Neural progenitor cell (in vitro differentiated cells): ENCODE measurements at regions not wholly inside any gene's neighbourhood (a gene's known extent, or its start where the extent isn't known, plus 50 kb on each side); places are given as distances from the start of the nearest gene placed in this dataset.

Experiments
- DNase-seq: peaks from one replicate; pipeline ENCODE4 v3.0.0-alpha.2; 2016; ENCODE audit warnings: low spot score
- H2AFZ ChIP-seq: fragments of 200-600 bp; sonication (generic); replicated peaks from 2 replicates; pipeline ENCODE4 v1.6.1; 2016; ENCODE audit warnings: antibody characterized with exemption
- H3F3A ChIP-seq: fragments of 200-600 bp; sonication (generic); 2 replicates; pipeline ENCODE4 v1.6.1; 2016; ENCODE audit warnings: antibody characterized with exemption, low read depth
- H3K27ac ChIP-seq: fragments of 200-600 bp; sonication (generic); 2 replicates; pipeline ENCODE4 v1.5.1; 2016; ENCODE audit warnings: mild to moderate bottlenecking
- H3K27me3 ChIP-seq: fragments of 200-600 bp; sonication (generic); 2 replicates; pipeline ENCODE4 v1.6.1; 2016; ENCODE audit warnings: mild to moderate bottlenecking, moderate library complexity
- H3K36me3 ChIP-seq: fragments of 200-600 bp; sonication (generic); 2 replicates; pipeline ENCODE4 v1.5.1; 2016
- H3K4me1 ChIP-seq: fragments of 200-600 bp; sonication (generic); 2 replicates; pipeline ENCODE4 v1.6.1; 2016; ENCODE audit warnings: mixed run types
- H3K4me2 ChIP-seq: fragments of 200-600 bp; sonication (generic); 2 replicates; pipeline ENCODE4 v1.6.1; 2016
- H3K4me3 ChIP-seq: fragments of 200-600 bp; sonication (generic); 2 replicates; pipeline ENCODE4 v1.5.1; 2016
- H3K79me2 ChIP-seq: fragments of 200-600 bp; sonication (generic); 2 replicates; pipeline ENCODE4 v1.6.1; 2016; ENCODE audit warnings: low read depth
- H3K9ac ChIP-seq: fragments of 200-600 bp; sonication (generic); 2 replicates; pipeline ENCODE4 v1.6.1; 2016
- H3K9me3 ChIP-seq: fragments of 200-600 bp; sonication (generic); 2 replicates; pipeline ENCODE4 v1.5.1; 2016; ENCODE audit warnings: low read depth
- H4K20me1 ChIP-seq: fragments of 200-600 bp; sonication (generic); 2 replicates; pipeline ENCODE4 v1.6.1; 2016; ENCODE audit warnings: low read depth
- H3K27ac Mint-ChIP-seq: 3 replicates; pipeline ENCODE4 v1.8.0; 2021; ENCODE audit warnings: mixed read lengths
- H3K27me3 Mint-ChIP-seq: 2 replicates; pipeline ENCODE4 v1.8.0; 2022; ENCODE audit warnings: low read depth, mild to moderate bottlenecking, inconsistent platforms, moderate library complexity, mixed read lengths; ENCODE audit not compliant: insufficient read depth
- H3K36me3 Mint-ChIP-seq: 3 replicates; pipeline ENCODE4 v1.8.0; 2021; ENCODE audit warnings: mixed read lengths
- H3K4me1 Mint-ChIP-seq: 3 replicates; pipeline ENCODE4 v1.8.0; 2021; ENCODE audit warnings: mixed read lengths
- H3K4me3 Mint-ChIP-seq: 3 replicates; pipeline ENCODE4 v1.8.0; 2021; ENCODE audit warnings: mild to moderate bottlenecking, moderate library complexity, mixed read lengths
- H3K9me3 Mint-ChIP-seq: 3 replicates; pipeline ENCODE4 v1.8.0; 2020; ENCODE audit warnings: mixed read lengths
- CTCF ChIP-seq: fragments of 200-600 bp; sonication (generic); IDR thresholded peaks from 2 replicates; pipeline ENCODE4 v1.5.1; 2017; ENCODE audit warnings: antibody characterized with exemption, mild to moderate bottlenecking
- EZH2 ChIP-seq: fragments of 200-600 bp; sonication (generic); IDR thresholded peaks from 2 replicates; pipeline ENCODE4 v1.6.1; 2017; ENCODE audit warnings: antibody characterized with exemption, mild to moderate bottlenecking, moderate library complexity
- EZH2phosphoT487 ChIP-seq: fragments of 200-600 bp; sonication (generic); IDR thresholded peaks from 2 replicates; pipeline ENCODE4 v1.6.1; 2017; ENCODE audit warnings: antibody characterized with exemption

- H3K4me2 ChIP-seq: no peak overlapping the region
- no peak overlapping the region for H2AFZ ChIP-seq
- H3K9me3 ChIP-seq: no peaks in the 10 kb centered on the region
- Mint-ChIP-seq H3K36me3 (peaks cover 17% of the 10 kb centered on the region), H3K4me3 (no peak overlapping the region), H3K27ac (no peak overlapping the region), H3K27me3 (peaks cover 9% of the 10 kb centered on the region), H3K9me3 (peaks cover 19% of the 10 kb centered on the region), H3K4me1 (peaks cover 7% of the 10 kb centered on the region)
- no peaks in the 10 kb centered on the region for H3K27me3 ChIP-seq
- no peak overlapping the region for H3K27ac ChIP-seq
- H3K36me3 ChIP-seq: no peaks in the 10 kb centered on the region
- no peak overlapping the region for H3K4me3 ChIP-seq
- DNase-seq: no peak
- H3K4me1 ChIP-seq: no peaks in the 10 kb centered on the region
- H3K9ac ChIP-seq: no peak overlapping the region
- H3F3A ChIP-seq: no peaks in the 10 kb centered on the region
- no peaks in the 10 kb centered on the region for H3K79me2 ChIP-seq
- H4K20me1 ChIP-seq: no peaks in the 10 kb centered on the region
- TF ChIP-seq EZH2: no peak
- TF ChIP-seq EZH2phosphoT487: no peak
- TF ChIP-seq CTCF: no peak
Observed at GRCh38 chr4:154126276-154126675, 337.4 kb upstream of the SFRP2 start.

GRCh38 chr4:154125340-154125739 lies 336.5 kb upstream of the SFRP2 start:
- peaks cover 9% of the 10 kb centered on the region for H3K27me3 Mint-ChIP-seq
- Histone ChIP-seq H3K9ac (no peak overlapping the region), H3K4me2 (no peak overlapping the region)

GRCh38 chr4:154124539-154125255 lies 335.8 kb upstream of the SFRP2 start:
- no peaks in the 10 kb centered on the region for H3K27me3 ChIP-seq
- Mint-ChIP-seq H3K4me1 (peaks cover 9% of the 10 kb centered on the region), H3K27me3 (peaks cover 9% of the 10 kb centered on the region), H3K27ac (no peak overlapping the region), H3K36me3 (peaks cover 17% of the 10 kb centered on the region), H3K9me3 (peaks cover 19% of the 10 kb centered on the region), H3K4me3 (no peak overlapping the region)
- H3K9ac ChIP-seq: no peak overlapping the region
- no peaks in the 10 kb centered on the region for H3K9me3 ChIP-seq
- H3K79me2 ChIP-seq: no peaks in the 10 kb centered on the region
- TF ChIP-seq CTCF (no peak), EZH2phosphoT487 (no peak), EZH2 (no peak)
- DNase-seq: no peak
- no peak overlapping the region for H3K4me3 ChIP-seq
- no peak overlapping the region for H3K27ac ChIP-seq
- no peaks in the 10 kb centered on the region for H3K36me3 ChIP-seq
- no peaks in the 10 kb centered on the region for H3K4me1 ChIP-seq
- no peaks in the 10 kb centered on the region for H4K20me1 ChIP-seq
- no peak overlapping the region for H3K4me2 ChIP-seq
- no peaks in the 10 kb centered on the region for H3F3A ChIP-seq
- H2AFZ ChIP-seq: no peak overlapping the region

More at GRCh38 chr4:154125340-154125739, 336.5 kb upstream of the SFRP2 start:
- Histone ChIP-seq H3K36me3 (no peaks in the 10 kb centered on the region), H3K4me3 (no peak overlapping the region), H2AFZ (no peak overlapping the region), H4K20me1 (no peaks in the 10 kb centered on the region), H3K27me3 (no peaks in the 10 kb centered on the region), H3K4me1 (no peaks in the 10 kb centered on the region), H3F3A (no peaks in the 10 kb centered on the region), H3K9me3 (no peaks in the 10 kb centered on the region), H3K79me2 (no peaks in the 10 kb centered on the region), H3K27ac (no peak overlapping the region)
- H3K27ac Mint-ChIP-seq: no peak overlapping the region
- peaks cover 9% of the 10 kb centered on the region for H3K4me1 Mint-ChIP-seq
- no peak for DNase-seq
- H3K36me3 Mint-ChIP-seq: peaks cover 17% of the 10 kb centered on the region
- TF ChIP-seq EZH2phosphoT487: no peak
- TF ChIP-seq EZH2: no peak
- TF ChIP-seq CTCF: no peak
- no peak overlapping the region for H3K4me3 Mint-ChIP-seq
- H3K9me3 Mint-ChIP-seq: peaks cover 19% of the 10 kb centered on the region
